Liver (tissue), 8 donors: ENCODE measurements at regions not wholly inside any gene's neighbourhood (a gene's known extent, or its start where the extent isn't known, plus 50 kb on each side); places are given as distances from the start of the nearest gene placed in this dataset.

Experiments
- DNase-seq: peaks from one replicate; pipeline ENCODE4 v3.0.0-alpha.2; 2017; ENCODE audit warnings: low spot score
- H3K27ac ChIP-seq, 2 donors: one replicate each; pipeline ENCODE4 v1.7.0; 2013; ENCODE audit warnings: inconsistent platforms in 2 of 2, low read length in 2 of 2, control low read depth in 1 of 2, low read depth in 1 of 2, mild to moderate bottlenecking in 1 of 2
- H3K27me3 ChIP-seq, 4 donors: one replicate each; pipeline versions ENCODE4 v1.6.1 to v1.7.0; 2013; ENCODE audit warnings: low read length in 3 of 4, inconsistent platforms in 1 of 4, mild to moderate bottlenecking in 1 of 4, moderate library complexity in 1 of 4; ENCODE audit not compliant: control insufficient read depth in 4 of 4, insufficient read depth in 4 of 4
- H3K36me3 ChIP-seq, 4 donors: one replicate each; pipeline versions ENCODE4 v1.6.1 to v1.7.0; 2013; ENCODE audit warnings: low read length in 3 of 4, mild to moderate bottlenecking in 3 of 4, low read depth in 1 of 4, moderate library complexity in 1 of 4; ENCODE audit not compliant: control insufficient read depth in 4 of 4, insufficient read depth in 3 of 4
- H3K4me1 ChIP-seq, 4 donors: one replicate each; pipeline versions ENCODE4 v1.6.1 to v1.7.0; 2013; ENCODE audit warnings: low read length in 3 of 4, mild to moderate bottlenecking in 3 of 4, moderate library complexity in 1 of 4; ENCODE audit not compliant: control insufficient read depth in 4 of 4, insufficient read depth in 4 of 4
- H3K4me3 ChIP-seq, 3 donors: one replicate each; pipeline versions ENCODE4 v1.6.1 to v1.7.0; 2013; ENCODE audit warnings: low read length in 3 of 3, control low read depth in 1 of 3, low read depth in 1 of 3, mild to moderate bottlenecking in 1 of 3
- H3K9ac ChIP-seq, 2 donors: one replicate each; pipeline ENCODE4 v1.7.0; 2013; ENCODE audit warnings: low read length in 2 of 2, mild to moderate bottlenecking in 2 of 2, moderate library complexity in 2 of 2, control low read depth in 1 of 2, low read depth in 1 of 2
- H3K9me3 ChIP-seq, 4 donors: one replicate each; pipeline versions ENCODE4 v1.6.1 to v1.7.0; 2013; ENCODE audit warnings: low read length in 3 of 4; ENCODE audit not compliant: control insufficient read depth in 4 of 4
- ATF3 ChIP-seq: IDR thresholded peaks from 2 replicates; pipeline ENCODE4 v1.6.1; 2016; ENCODE audit warnings: antibody characterized with exemption
- EGR1 ChIP-seq, 2 donors: IDR thresholded peaks; 2 replicates each; pipeline ENCODE4 v1.6.1; 2016 to 2018; ENCODE audit warnings: antibody characterized with exemption in 2 of 2, low read depth in 2 of 2
- FOXA1 ChIP-seq: IDR thresholded peaks from 2 replicates; pipeline ENCODE4 v1.6.1; 2016; ENCODE audit warnings: antibody characterized with exemption
- FOXA2 ChIP-seq: IDR thresholded peaks from 2 replicates; pipeline ENCODE4 v1.6.1; 2016; ENCODE audit warnings: antibody characterized with exemption
- GABPA ChIP-seq, 2 donors: IDR thresholded peaks in 1 of 2; conservative IDR thresholded peaks in 1 of 2; 2 replicates each; pipeline ENCODE4 v1.6.1; 2016; ENCODE audit warnings: antibody characterized with exemption in 2 of 2, mild to moderate bottlenecking in 1 of 2, moderate library complexity in 1 of 2
- HNF4A ChIP-seq, 2 donors: conservative IDR thresholded peaks; 2 replicates each; pipeline ENCODE4 v1.6.1; 2016; ENCODE audit warnings: antibody characterized with exemption in 2 of 2, mild to moderate bottlenecking in 2 of 2
- HNF4G ChIP-seq: IDR thresholded peaks from 2 replicates; pipeline ENCODE4 v1.6.1; 2016; ENCODE audit warnings: antibody characterized with exemption
- MAX ChIP-seq: IDR thresholded peaks from 2 replicates; pipeline ENCODE4 v1.6.1; 2016; ENCODE audit warnings: antibody characterized with exemption
- NR2F2 ChIP-seq: IDR thresholded peaks from 2 replicates; pipeline ENCODE4 v1.6.1; 2016; ENCODE audit warnings: antibody characterized with exemption
- RAD21 ChIP-seq, 2 donors: IDR thresholded peaks; 2 replicates each; pipeline ENCODE4 v1.6.1; 2016; ENCODE audit warnings: antibody characterized with exemption in 2 of 2, mild to moderate bottlenecking in 2 of 2
- REST ChIP-seq: IDR thresholded peaks from 2 replicates; pipeline ENCODE4 v1.6.1; 2016; ENCODE audit warnings: antibody characterized with exemption, mild to moderate bottlenecking
- RXRA ChIP-seq, 2 donors: IDR thresholded peaks; 2 replicates each; pipeline ENCODE4 v1.6.1; 2017 to 2018; ENCODE audit warnings: antibody characterized with exemption in 2 of 2, mild to moderate bottlenecking in 1 of 2
- SP1 ChIP-seq: IDR thresholded peaks from 2 replicates; pipeline ENCODE4 v1.6.1; 2018; ENCODE audit warnings: antibody characterized with exemption, mild to moderate bottlenecking
- TAF1 ChIP-seq: conservative IDR thresholded peaks from 2 replicates; pipeline ENCODE4 v1.6.1; 2016; ENCODE audit warnings: antibody characterized with exemption, mild to moderate bottlenecking
- YY1 ChIP-seq: IDR thresholded peaks from 2 replicates; pipeline ENCODE4 v1.6.1; 2016; ENCODE audit warnings: antibody characterized with exemption, mild to moderate bottlenecking
- ZBTB33 ChIP-seq: IDR thresholded peaks from 2 replicates; pipeline ENCODE4 v1.6.1; 2016; ENCODE audit warnings: antibody characterized with exemption
- WGBS: extraction: QIAGEN DNeasy Blood & Tissue Kit; methylation state at CpG from one replicate; pipeline ENCODE4 v1.1.7; 2013; 5-methylcytosine and 5-hydroxymethylcytosine counted together
- TF ChIP-seq, protein P1 (sequence below): fragments of 150-350 bp; IDR thresholded peaks from 2 replicates; pipeline ENCODE4 v1.5.1; 2017; ENCODE audit warnings: improper control_type of control experiment, low read depth, low read length; ENCODE audit not compliant: missing input control
- donor health status: healthy.
- donor health status: healthy.
- donor health status: healthy.
- donor health status: healthy.
- donor health status: healthy.

- WGBS = 17% methylated on average over 44 of the region's 44 CpGs
- H3K27me3 ChIP-seq = peaks cover 0 to 22% (median 12%) of the 10 kb centered on the region in 4 donors
- no peak overlapping the region for H3K9ac ChIP-seq
- no peak for DNase-seq
- no peak overlapping the region for H3K27ac ChIP-seq
- H3K4me3 ChIP-seq = no peak overlapping the region
- TF ChIP-seq, protein P1, sequence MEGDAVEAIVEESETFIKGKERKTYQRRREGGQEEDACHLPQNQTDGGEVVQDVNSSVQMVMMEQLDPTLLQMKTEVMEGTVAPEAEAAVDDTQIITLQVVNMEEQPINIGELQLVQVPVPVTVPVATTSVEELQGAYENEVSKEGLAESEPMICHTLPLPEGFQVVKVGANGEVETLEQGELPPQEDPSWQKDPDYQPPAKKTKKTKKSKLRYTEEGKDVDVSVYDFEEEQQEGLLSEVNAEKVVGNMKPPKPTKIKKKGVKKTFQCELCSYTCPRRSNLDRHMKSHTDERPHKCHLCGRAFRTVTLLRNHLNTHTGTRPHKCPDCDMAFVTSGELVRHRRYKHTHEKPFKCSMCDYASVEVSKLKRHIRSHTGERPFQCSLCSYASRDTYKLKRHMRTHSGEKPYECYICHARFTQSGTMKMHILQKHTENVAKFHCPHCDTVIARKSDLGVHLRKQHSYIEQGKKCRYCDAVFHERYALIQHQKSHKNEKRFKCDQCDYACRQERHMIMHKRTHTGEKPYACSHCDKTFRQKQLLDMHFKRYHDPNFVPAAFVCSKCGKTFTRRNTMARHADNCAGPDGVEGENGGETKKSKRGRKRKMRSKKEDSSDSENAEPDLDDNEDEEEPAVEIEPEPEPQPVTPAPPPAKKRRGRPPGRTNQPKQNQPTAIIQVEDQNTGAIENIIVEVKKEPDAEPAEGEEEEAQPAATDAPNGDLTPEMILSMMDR = no peak
- no peak for TF ChIP-seq SP1
- TF ChIP-seq REST = no peak
- TF ChIP-seq FOXA1 = no peak
- no peak for TF ChIP-seq GABPA (IDR thresholded peaks at IDR 0.05 in 1 of 2, conservative IDR thresholded peaks at IDR 0.05 in 1 of 2)
- TF ChIP-seq RXRA (IDR thresholded peaks at IDR 0.05) = no peak
- TF ChIP-seq HNF4G = no peak
- TF ChIP-seq TAF1 = no peak
- no peak for TF ChIP-seq MAX
- no peak for TF ChIP-seq HNF4A (conservative IDR thresholded peaks at IDR 0.05)
- no peak for TF ChIP-seq ZBTB33
- TF ChIP-seq NR2F2 = no peak
- no peak for TF ChIP-seq EGR1 (IDR thresholded peaks at IDR 0.05; ENCODE audit: low read depth in 2 of 2)
- no peak for TF ChIP-seq ATF3
- TF ChIP-seq YY1 = no peak
- TF ChIP-seq FOXA2 = no peak
- no peak for TF ChIP-seq RAD21 (IDR thresholded peaks at IDR 0.05)
- no peaks in the 10 kb centered on the region for H3K4me1 ChIP-seq
- H3K9me3 ChIP-seq = no peaks in the 10 kb centered on the region
- no peaks in the 10 kb centered on the region for H3K36me3 ChIP-seq
Measured at GRCh38 chr10:100621360-100622205, 85.8 kb downstream of the HIF1AN start.
